PC-3 (cell line): ENCODE measurements at regions not wholly inside any gene's neighbourhood (a gene's known extent, or its start where the extent isn't known, plus 50 kb on each side); places are given as distances from the start of the nearest gene placed in this dataset.
A peak's percentile ranks its signal among the peaks of the same experiment; 100 is the strongest.

Experiments
- ATAC-seq: fragments of 200-7000 bp; cut with Tn5 transposase; 2 replicates; pipeline ENCODE4 v1.9.1; 2020; ENCODE audit warnings: mild to moderate bottlenecking, moderate library complexity
- BruUV-seq: library from RNA; stranded (reverse); fragments of 400-500 nt; replicated peaks from 2 replicates; lab custom pipeline; 2021; lab: Mats Ljungman, UMichigan
- CTCF ChIA-PET: fragments of 300-600 bp; sonication (Branson Sonifier 250); formaldehyde crosslinking; loops from one replicate; lab custom pipeline; 2022; ENCODE audit warnings: antibody characterized with exemption; lab: Charles Lee
- POLR2A ChIA-PET: fragments of 300-600 bp; sonication (Branson Sonifier 250); formaldehyde crosslinking; loops from one replicate; lab custom pipeline; 2022; ENCODE audit warnings: antibody characterized with exemption; ENCODE audit not compliant: unreplicated experiment; lab: Charles Lee
- DNase-seq: peaks from one replicate; pipeline ENCODE4 v3.0.0-alpha.2; 2015
- H2AFZ ChIP-seq: fragments of 300-600 bp; sonication (generic); 2 replicates; pipeline ENCODE4 v1.6.0; 2016; ENCODE audit warnings: antibody characterized with exemption, low read length
- H3F3A ChIP-seq: fragments of 300-600 bp; sonication (generic); one replicate; pipeline ENCODE4 v1.6.0; 2017; ENCODE audit warnings: antibody characterized with exemption, low read length, control low read depth, mild to moderate bottlenecking; ENCODE audit not compliant: unreplicated experiment
- H3K27ac ChIP-seq: fragments of 300-600 bp; sonication (generic); 2 replicates; pipeline ENCODE4 v1.5.1; 2016; ENCODE audit warnings: mild to moderate bottlenecking, low read length
- H3K27me3 ChIP-seq: fragments of 300-600 bp; sonication (generic); 2 replicates; pipeline ENCODE4 v1.6.1; 2016; ENCODE audit warnings: low read length, mixed read lengths
- H3K36me3 ChIP-seq: fragments of 300-600 bp; sonication (generic); 2 replicates; pipeline ENCODE4 v1.6.1; 2016; ENCODE audit warnings: low read depth, mixed run types, low read length, mixed read lengths
- H3K4me1 ChIP-seq: fragments of 300-600 bp; sonication (generic); 2 replicates; pipeline ENCODE4 v1.5.1; 2016; ENCODE audit warnings: low read length; ENCODE audit not compliant: insufficient read depth
- H3K4me2 ChIP-seq: fragments of 300-600 bp; sonication (generic); 2 replicates; pipeline ENCODE4 v1.6.0; 2016; ENCODE audit warnings: low read length
- H3K4me3 ChIP-seq: fragments of 300-600 bp; sonication (generic); 2 replicates; pipeline ENCODE4 v1.5.1; 2016; ENCODE audit warnings: mild to moderate bottlenecking, low read length, mixed read lengths
- H3K79me2 ChIP-seq: fragments of 300-600 bp; sonication (generic); 2 replicates; pipeline ENCODE4 v1.6.1; 2017; ENCODE audit warnings: low read length, mixed read lengths
- H3K9ac ChIP-seq: fragments of 300-600 bp; sonication (generic); 2 replicates; pipeline ENCODE4 v1.6.0; 2016; ENCODE audit warnings: mild to moderate bottlenecking, low read length
- H3K9me2 ChIP-seq: fragments of 300-600 bp; sonication (generic); replicated peaks from 2 replicates; pipeline ENCODE4 v1.6.1; 2016; ENCODE audit warnings: mixed run types, low read length, mixed read lengths
- H3K9me3 ChIP-seq: fragments of 300-600 bp; sonication (generic); 2 replicates; pipeline ENCODE4 v1.6.1; 2016; ENCODE audit warnings: low read length, mixed read lengths
- H4K20me1 ChIP-seq: fragments of 300-600 bp; sonication (generic); 2 replicates; pipeline ENCODE4 v1.6.1; 2016; ENCODE audit warnings: low read length, mixed read lengths
- CTCF ChIP-seq: fragments of 300-600 bp; sonication (generic); conservative IDR thresholded peaks from 2 replicates; pipeline ENCODE4 v1.5.1; 2017; ENCODE audit warnings: antibody characterized with exemption, low read depth, mild to moderate bottlenecking, low read length
- EZH2 ChIP-seq: fragments of 300-600 bp; sonication (generic); IDR thresholded peaks from one replicate; pipeline ENCODE4 v1.6.1; 2017; ENCODE audit warnings: antibody characterized with exemption, mild to moderate bottlenecking, low read length; ENCODE audit not compliant: unreplicated experiment
- EZH2phosphoT487 ChIP-seq: fragments of 300-600 bp; sonication (generic); IDR thresholded peaks from 2 replicates; pipeline ENCODE4 v1.6.1; 2018; ENCODE audit warnings: mild to moderate bottlenecking, antibody characterized with exemption, low read length, borderline replicate concordance
- intact Hi-C: fragments of 100-400 bp; cut with micrococcal nuclease; formaldehyde crosslinking; loops from 2 replicates; pipeline ENCODE4 v1.9.0; 2023

- H3K9me2 ChIP-seq = no peaks in the 10 kb centered on the region
- H3F3A ChIP-seq = no peaks in the 10 kb centered on the region
- H2AFZ ChIP-seq = no peak overlapping the region
- BruUV-seq = no TSS peak
- no peaks in the 10 kb centered on the region for H3K79me2 ChIP-seq
- H3K27me3 ChIP-seq = peaks cover 20% of the 10 kb centered on the region
- no peaks in the 10 kb centered on the region for H4K20me1 ChIP-seq
- POLR2A ChIA-PET = no interaction called here
- H3K9ac ChIP-seq = no peak overlapping the region
- ATAC-seq (peak; percentile 32), DNase-seq (peak; percentile 19)
- H3K27ac ChIP-seq = no peak overlapping the region
- H3K4me2 ChIP-seq = no peak overlapping the region
- TF ChIP-seq EZH2 = no peak
- TF ChIP-seq EZH2phosphoT487 = no peak
- TF ChIP-seq CTCF = no peak
- no peaks in the 10 kb centered on the region for H3K4me1 ChIP-seq
- no peaks in the 10 kb centered on the region for H3K9me3 ChIP-seq
- CTCF ChIA-PET = no interaction called here
- intact Hi-C loops = no loop called here
- H3K4me3 ChIP-seq = no peak overlapping the region
- H3K36me3 ChIP-seq = no peaks in the 10 kb centered on the region
Measured at GRCh38 chr1:223479261-223479660, 86.0 kb downstream of the CCDC185 start.

GRCh38 chr1:223479718-223480425 lies 86.7 kb downstream of the CCDC185 start:
- no peak for DNase-seq
- BruUV-seq = no TSS peak
- no peak for TF ChIP-seq CTCF
- TF ChIP-seq EZH2 = no peak
- TF ChIP-seq EZH2phosphoT487 = no peak
- intact Hi-C loops = no loop called here
- Histone ChIP-seq H3K27ac (no peak overlapping the region), H3K9me3 (no peaks in the 10 kb centered on the region), H3F3A (no peaks in the 10 kb centered on the region), H3K36me3 (no peaks in the 10 kb centered on the region), H3K9me2 (no peaks in the 10 kb centered on the region), H3K27me3 (peaks cover 18% of the 10 kb centered on the region), H4K20me1 (no peaks in the 10 kb centered on the region), H3K9ac (no peak overlapping the region), H3K4me2 (no peak overlapping the region), H3K4me3 (no peak overlapping the region), H2AFZ (no peak overlapping the region), H3K79me2 (no peaks in the 10 kb centered on the region), H3K4me1 (no peaks in the 10 kb centered on the region)
- CTCF ChIA-PET = no interaction called here
- ATAC-seq = no peak; the same call in 1 of the 2 replicates
- POLR2A ChIA-PET = no interaction called here

GRCh38 chr1:223482132-223482531 lies 88.9 kb downstream of the CCDC185 start:
- BruUV-seq = no TSS peak
- no peak for TF ChIP-seq EZH2phosphoT487
- TF ChIP-seq CTCF = no peak
- no peak for TF ChIP-seq EZH2
- DNase-seq (no peak), ATAC-seq (no peak)
- intact Hi-C loops = no loop called here
- H3F3A ChIP-seq = no peaks in the 10 kb centered on the region
- no peaks in the 10 kb centered on the region for H3K79me2 ChIP-seq
- H3K27ac ChIP-seq = no peak overlapping the region
- H4K20me1 ChIP-seq = no peaks in the 10 kb centered on the region
- no peaks in the 10 kb centered on the region for H3K36me3 ChIP-seq
- H3K4me3 ChIP-seq = no peak overlapping the region
- no peak overlapping the region for H3K4me2 ChIP-seq
- H2AFZ ChIP-seq = no peak overlapping the region
- POLR2A ChIA-PET = no interaction called here
- CTCF ChIA-PET = no interaction called here
- H3K27me3 ChIP-seq = peaks cover 16% of the 10 kb centered on the region; the same call in 1 of the 2 replicates
- H3K9me2 ChIP-seq = no peaks in the 10 kb centered on the region
- no peaks in the 10 kb centered on the region for H3K4me1 ChIP-seq
- H3K9me3 ChIP-seq = no peaks in the 10 kb centered on the region
- no peak overlapping the region for H3K9ac ChIP-seq
